ENCODE measurements at regions not wholly inside any gene's neighbourhood (a gene's known extent, or its start where the extent isn't known, plus 50 kb on each side); places are given as distances from the start of the nearest gene placed in this dataset.

- H3K9ac ChIP-seq (ENCODE audit: low read length): no peak overlapping the region
These were observed 130.9 kb upstream of the RAB4A start for GRCh38 chr1:229140119-229140396.

GRCh38 chr1:229141271-229141670, 129.6 kb upstream of the RAB4A start:
- Histone ChIP-seq H2AK5ac (ENCODE audit: low read length, severe bottlenecking) (no peak overlapping the region), H3K4me1 (ENCODE audit: control insufficient read depth, insufficient read depth, low read depth, low read length) (peaks cover 2% of the 10 kb centered on the region), H3K27ac (ENCODE audit: low read length, poor library complexity, severe bottlenecking) (no peak overlapping the region), H2BK5ac (ENCODE audit: low read depth, low read length, poor library complexity, severe bottlenecking) (no peak overlapping the region), H2AFZ (ENCODE audit: low read depth, low read length) (no peak overlapping the region), H3K27me3 (ENCODE audit: control insufficient read depth in 1 of 2, insufficient read depth in 1 of 2, low read length in 2 of 2) (peaks cover 44 to 52% of the 10 kb centered on the region in 2 experiments), H4K91ac (ENCODE audit: low read length) (no peak overlapping the region), H3K14ac (ENCODE audit: low read length in 2 of 2) (no peak overlapping the region), H3K4me3 (ENCODE audit: insufficient read depth in 1 of 2, low read depth in 1 of 2, low read length in 2 of 2) (no peak overlapping the region), H3K9ac (ENCODE audit: low read length) (no peak overlapping the region), H2BK120ac (ENCODE audit: low read depth, low read length) (no peak overlapping the region), H3K9me3 (ENCODE audit: control insufficient read depth, low read length) (no peaks in the 10 kb centered on the region), H3K36me3 (ENCODE audit: control insufficient read depth in 1 of 2, insufficient read depth in 2 of 2, low read depth in 1 of 2, low read length in 2 of 2) (no peaks in the 10 kb centered on the region), H4K8ac (ENCODE audit: low read length) (no peak overlapping the region), H3K23ac (ENCODE audit: low read length in 2 of 2) (no peak overlapping the region), H3K4me2 (ENCODE audit: low read length, poor library complexity, severe bottlenecking) (no peak overlapping the region), H3K18ac (ENCODE audit: low read depth in 1 of 2, low read length in 2 of 2) (no peak overlapping the region), H3K79me1 (replicated peaks; ENCODE audit: low read length, poor library complexity, severe bottlenecking) (no peaks in the 10 kb centered on the region), H2BK12ac (ENCODE audit: low read length in 2 of 2) (no peak overlapping the region), H3K4ac (ENCODE audit: low read depth in 1 of 2, low read length in 2 of 2) (no peak overlapping the region), H2BK15ac (ENCODE audit: low read depth, poor library complexity, severe bottlenecking) (no peak overlapping the region)
- DNase-seq: no peak
- WGBS: 94% methylated on average over 2 of the region's 2 CpGs

More at GRCh38 chr1:229140119-229140396, 130.9 kb upstream of the RAB4A start:
- H2BK120ac ChIP-seq (ENCODE audit: low read depth, low read length): no peak overlapping the region
- no peak overlapping the region for H3K14ac ChIP-seq (ENCODE audit: low read length in 2 of 2)
- no peak overlapping the region for H3K23ac ChIP-seq (ENCODE audit: low read length in 2 of 2)
- no peak overlapping the region for H4K91ac ChIP-seq (ENCODE audit: low read length)
- H2BK15ac ChIP-seq (ENCODE audit: low read depth, poor library complexity, severe bottlenecking): no peak overlapping the region
- 100% methylated on average over 1 of the region's 1 CpG for WGBS
- H3K18ac ChIP-seq (ENCODE audit: low read depth in 1 of 2, low read length in 2 of 2): no peak overlapping the region
- no peaks in the 10 kb centered on the region for H3K79me1 ChIP-seq (replicated peaks; ENCODE audit: low read length, poor library complexity, severe bottlenecking)
- H3K36me3 ChIP-seq (ENCODE audit: control insufficient read depth in 1 of 2, insufficient read depth in 2 of 2, low read depth in 1 of 2, low read length in 2 of 2): no peaks in the 10 kb centered on the region
- no peak overlapping the region for H2BK5ac ChIP-seq (ENCODE audit: low read depth, low read length, poor library complexity, severe bottlenecking)
- H3K9me3 ChIP-seq (ENCODE audit: control insufficient read depth, low read length): peaks cover 3% of the 10 kb centered on the region
- no peak overlapping the region for H4K8ac ChIP-seq (ENCODE audit: low read length)
- H2AK5ac ChIP-seq (ENCODE audit: low read length, severe bottlenecking): no peak overlapping the region
- H3K27ac ChIP-seq (ENCODE audit: low read length, poor library complexity, severe bottlenecking): no peak overlapping the region
- H3K27me3 ChIP-seq (ENCODE audit: control insufficient read depth in 1 of 2, insufficient read depth in 1 of 2, low read length in 2 of 2): peaks cover 38 to 40% of the 10 kb centered on the region in 2 experiments
- no peak overlapping the region for H2BK12ac ChIP-seq (ENCODE audit: low read length in 2 of 2)
- no peak overlapping the region for H2AFZ ChIP-seq (ENCODE audit: low read depth, low read length)
- no peak for DNase-seq
- no peak overlapping the region for H3K4me2 ChIP-seq (ENCODE audit: low read length, poor library complexity, severe bottlenecking)
- H3K4ac ChIP-seq (ENCODE audit: low read depth in 1 of 2, low read length in 2 of 2): no peak overlapping the region
- no peak overlapping the region for H3K4me3 ChIP-seq (ENCODE audit: insufficient read depth in 1 of 2, low read depth in 1 of 2, low read length in 2 of 2)
- peaks cover 2% of the 10 kb centered on the region for H3K4me1 ChIP-seq (ENCODE audit: control insufficient read depth, insufficient read depth, low read depth, low read length)

DNA sequence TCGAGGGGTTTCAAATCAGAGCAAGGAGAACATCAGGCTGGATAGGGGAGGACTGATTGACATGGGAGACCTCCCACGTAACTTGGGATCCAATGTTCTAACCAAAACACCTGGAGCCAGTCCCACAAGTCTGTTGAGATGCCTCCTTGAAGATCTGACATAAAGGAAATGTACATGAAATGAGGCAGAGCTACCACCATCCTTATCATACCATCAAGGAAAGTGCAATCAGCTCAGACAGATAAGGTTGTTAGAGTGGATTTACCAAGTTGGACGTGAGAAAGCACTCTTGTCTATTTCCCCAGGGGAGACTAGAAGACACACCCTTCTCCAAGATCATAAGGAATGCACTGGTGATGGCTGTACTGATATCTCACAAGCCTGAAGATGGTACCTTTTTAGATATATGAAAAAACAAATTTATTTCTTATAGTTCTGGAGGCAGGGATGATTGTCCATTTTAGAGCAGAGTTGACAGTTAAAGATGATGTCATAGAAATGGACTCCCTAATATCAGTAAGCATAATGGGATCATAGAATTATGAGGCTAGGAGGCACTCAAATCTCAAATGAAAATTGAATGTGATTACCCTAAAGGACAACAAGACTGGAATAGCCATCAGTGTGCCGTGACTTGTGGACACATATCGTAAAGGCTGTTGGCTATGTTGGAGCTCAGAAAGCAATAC, 129.1 kb upstream of the RAB4A start:
- Histone ChIP-seq H3K4ac (ENCODE audit: low read depth in 1 of 2, low read length in 2 of 2) (no peak overlapping the region), H2BK5ac (ENCODE audit: low read depth, low read length, poor library complexity, severe bottlenecking) (no peak overlapping the region), H3K14ac (ENCODE audit: low read length in 2 of 2) (no peak overlapping the region), H3K27me3 (ENCODE audit: control insufficient read depth in 1 of 2, insufficient read depth in 1 of 2, low read length in 2 of 2) (peaks cover 49 to 58% of the 10 kb centered on the region in 2 experiments), H3K9ac (ENCODE audit: low read length) (no peak overlapping the region), H3K23ac (ENCODE audit: low read length in 2 of 2) (no peak overlapping the region), H3K18ac (ENCODE audit: low read depth in 1 of 2, low read length in 2 of 2) (no peak overlapping the region), H2BK12ac (ENCODE audit: low read length in 2 of 2) (no peak overlapping the region), H4K8ac (ENCODE audit: low read length) (no peak overlapping the region), H4K91ac (ENCODE audit: low read length) (no peak overlapping the region), H2BK120ac (ENCODE audit: low read depth, low read length) (no peak overlapping the region), H3K27ac (ENCODE audit: low read length, poor library complexity, severe bottlenecking) (no peak overlapping the region), H3K4me3 (ENCODE audit: insufficient read depth in 1 of 2, low read depth in 1 of 2, low read length in 2 of 2) (no peak overlapping the region), H3K79me1 (replicated peaks; ENCODE audit: low read length, poor library complexity, severe bottlenecking) (no peaks in the 10 kb centered on the region), H3K4me2 (ENCODE audit: low read length, poor library complexity, severe bottlenecking) (no peak overlapping the region), H2BK15ac (ENCODE audit: low read depth, poor library complexity, severe bottlenecking) (no peak overlapping the region), H3K9me3 (ENCODE audit: control insufficient read depth, low read length) (no peaks in the 10 kb centered on the region), H2AFZ (ENCODE audit: low read depth, low read length) (no peak overlapping the region), H3K36me3 (ENCODE audit: control insufficient read depth in 1 of 2, insufficient read depth in 2 of 2, low read depth in 1 of 2, low read length in 2 of 2) (no peaks in the 10 kb centered on the region), H3K4me1 (ENCODE audit: control insufficient read depth, insufficient read depth, low read depth, low read length) (peaks cover 2% of the 10 kb centered on the region), H2AK5ac (ENCODE audit: low read length, severe bottlenecking) (no peak overlapping the region)
- DNase-seq: no peak
- WGBS: 81% methylated on average over 5 of the region's 5 CpGs

DNA sequence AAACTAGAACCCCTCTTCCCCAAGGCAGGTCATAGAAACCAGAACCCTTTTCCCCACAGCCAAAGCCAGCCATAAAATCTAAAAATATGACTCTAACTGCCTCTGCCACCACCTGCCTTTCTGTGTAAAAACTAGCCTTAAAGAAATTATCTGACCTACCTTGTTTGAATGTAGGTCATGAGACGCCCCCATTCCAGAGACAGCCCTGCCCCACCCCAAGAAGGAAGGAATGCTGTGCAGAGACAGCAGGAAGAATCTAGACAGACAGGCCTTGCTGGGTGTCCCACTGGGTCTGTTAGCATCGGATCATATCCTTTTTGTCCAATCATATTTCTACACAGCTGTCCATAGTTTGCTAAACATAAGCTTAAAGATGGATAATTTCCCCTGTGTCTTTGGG, 128.4 kb upstream of the RAB4A start:
- Histone ChIP-seq H3K36me3 (ENCODE audit: control insufficient read depth in 1 of 2, insufficient read depth in 2 of 2, low read depth in 1 of 2, low read length in 2 of 2) (no peaks in the 10 kb centered on the region), H3K27me3 (ENCODE audit: control insufficient read depth in 1 of 2, insufficient read depth in 1 of 2, low read length in 2 of 2) (peaks cover 50 to 63% of the 10 kb centered on the region in 2 experiments), H2AK5ac (ENCODE audit: low read length, severe bottlenecking) (no peak overlapping the region), H3K14ac (ENCODE audit: low read length in 2 of 2) (no peak overlapping the region), H2BK15ac (ENCODE audit: low read depth, poor library complexity, severe bottlenecking) (no peak overlapping the region), H3K4me3 (ENCODE audit: insufficient read depth in 1 of 2, low read depth in 1 of 2, low read length in 2 of 2) (no peak overlapping the region), H3K18ac (ENCODE audit: low read depth in 1 of 2, low read length in 2 of 2) (no peak overlapping the region), H4K91ac (ENCODE audit: low read length) (no peak overlapping the region), H3K4me2 (ENCODE audit: low read length, poor library complexity, severe bottlenecking) (no peak overlapping the region), H3K23ac (ENCODE audit: low read length in 2 of 2) (no peak overlapping the region), H3K9ac (ENCODE audit: low read length) (no peak overlapping the region), H2AFZ (ENCODE audit: low read depth, low read length) (no peak overlapping the region), H3K4ac (ENCODE audit: low read depth in 1 of 2, low read length in 2 of 2) (no peak overlapping the region), H3K9me3 (ENCODE audit: control insufficient read depth, low read length) (no peaks in the 10 kb centered on the region), H2BK5ac (ENCODE audit: low read depth, low read length, poor library complexity, severe bottlenecking) (no peak overlapping the region), H3K4me1 (ENCODE audit: control insufficient read depth, insufficient read depth, low read depth, low read length) (peaks cover 2% of the 10 kb centered on the region), H2BK12ac (ENCODE audit: low read length in 2 of 2) (no peak overlapping the region), H2BK120ac (ENCODE audit: low read depth, low read length) (no peak overlapping the region), H4K8ac (ENCODE audit: low read length) (no peak overlapping the region), H3K27ac (ENCODE audit: low read length, poor library complexity, severe bottlenecking) (no peak overlapping the region), H3K79me1 (replicated peaks; ENCODE audit: low read length, poor library complexity, severe bottlenecking) (no peaks in the 10 kb centered on the region)
- no peak for DNase-seq
- WGBS: 80% methylated on average over 2 of the region's 2 CpGs
